Upper lobe of left lung (tissue), 6 donors: ENCODE measurements at regions not wholly inside any gene's neighbourhood (a gene's known extent, or its start where the extent isn't known, plus 50 kb on each side); places are given as distances from the start of the nearest gene placed in this dataset.

Experiments
- ATAC-seq, 2 donors: fragments of 200-7000 bp; cut with Tn5 transposase; one replicate each; pipeline ENCODE4 v1.9.1; 2022; ENCODE audit warnings: mild to moderate bottlenecking in 2 of 2, moderate library complexity in 2 of 2; ENCODE audit not compliant: low FRiP score in 2 of 2
- DNase-seq, 2 donors: peaks; one replicate each; pipeline ENCODE4 v3.0.0-alpha.2; 2019 to 2020
- H3K27ac ChIP-seq, 4 donors: fragments of 200-600 bp; sonication (generic); one replicate each; pipeline ENCODE4 v1.5.1; 2016 to 2019
- H3K27me3 ChIP-seq, 4 donors: fragments of 200-600 bp; sonication (generic); one replicate each; pipeline ENCODE4 v1.5.1; 2017 to 2019
- H3K36me3 ChIP-seq, 4 donors: fragments of 200-600 bp; sonication (generic); one replicate each; pipeline ENCODE4 v1.5.1; 2016 to 2019
- H3K4me1 ChIP-seq, 4 donors: fragments of 200-600 bp; sonication (generic); one replicate each; pipeline ENCODE4 v1.5.1; 2018 to 2019
- H3K4me3 ChIP-seq, 4 donors: fragments of 200-600 bp; sonication (generic); one replicate each; pipeline ENCODE4 v1.5.1; 2017 to 2019; ENCODE audit warnings: mild to moderate bottlenecking in 2 of 4, moderate library complexity in 1 of 4
- H3K9me3 ChIP-seq, 4 donors: fragments of 200-600 bp; sonication (generic); one replicate each; pipeline ENCODE4 v1.5.1; 2018 to 2019
- EP300 ChIP-seq, 4 donors: sonication (generic); formaldehyde crosslinking; IDR thresholded peaks; one replicate each; pipeline ENCODE4 v1.5.1; 2017; ENCODE audit warnings: antibody characterized with exemption in 4 of 4, control low read depth in 2 of 4
- POLR2A ChIP-seq, 4 donors: fragments of 450-650 bp; IDR thresholded peaks; one replicate each; pipeline ENCODE4 v1.5.1; 2016 to 2017; ENCODE audit warnings: antibody characterized with exemption in 4 of 4, mild to moderate bottlenecking in 2 of 4
- POLR2AphosphoS5 ChIP-seq, 2 donors: sonication (generic); formaldehyde crosslinking; IDR thresholded peaks; one replicate each; pipeline ENCODE4 v1.5.1; 2017; ENCODE audit warnings: antibody characterized with exemption in 2 of 2
- WGBS, 2 donors: methylation state at CpG; one replicate each; pipeline ENCODE4 v1.1.5; 2017 to 2018; 5-methylcytosine and 5-hydroxymethylcytosine counted together
- TF ChIP-seq, protein P1 (sequence below), 6 experiments: fragments of 450-650 bp in 4 of 6; fragments of 200-600 bp in 2 of 6; sonication (generic) in 2 of 6; IDR thresholded peaks; one replicate each; pipeline ENCODE4 v1.5.1; 2016 to 2019; ENCODE audit warnings: antibody characterized with exemption in 6 of 6
- donor health status: DM: no; HTN: no; CAD: no; lungs with moderate emphysema.
- donor health status: DM: no; HTN: yes; CAD: no; lungs with severe emphysema.

DNA sequence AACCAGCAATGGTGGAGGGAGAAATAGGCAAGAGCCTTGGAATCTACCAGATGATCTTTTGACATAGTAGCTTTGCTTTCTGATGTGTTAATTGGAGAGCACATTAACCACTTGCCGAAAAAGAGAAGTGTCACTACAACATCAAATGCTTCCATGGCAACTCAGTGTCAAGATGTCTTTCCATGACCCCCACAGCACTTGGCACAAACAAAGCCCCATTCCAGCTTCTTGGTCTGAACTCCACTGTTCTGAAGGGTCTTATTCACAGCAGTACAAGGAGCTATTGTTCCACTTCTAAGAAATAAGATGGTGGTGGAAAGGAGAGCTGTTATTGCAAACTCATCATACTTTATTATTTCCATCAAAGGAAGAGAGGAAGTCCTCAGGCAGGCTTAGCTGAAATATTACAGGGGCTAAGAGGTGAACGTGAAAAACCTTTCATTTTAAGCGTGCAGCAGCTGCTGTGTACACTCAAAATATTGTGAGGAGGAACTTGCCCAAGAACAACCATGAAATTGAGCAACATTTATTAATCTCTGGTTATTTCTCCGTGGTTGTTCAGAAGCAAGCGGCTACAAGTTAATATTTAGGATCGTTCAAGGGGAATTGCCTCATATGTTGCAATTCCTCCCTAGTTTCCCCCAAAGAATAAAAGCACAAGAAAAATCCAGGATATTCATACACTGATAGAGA, 354.8 kb upstream of the CELF2 start:
- Histone ChIP-seq H3K4me1 (peaks cover 0 to 12% (median 5%) of the 10 kb centered on the region in 4 donors), H3K27ac (no peak overlapping the region), H3K36me3 (no peaks in the 10 kb centered on the region), H3K9me3 (no peaks in the 10 kb centered on the region), H3K27me3 (no peaks in the 10 kb centered on the region), H3K4me3 (no peak overlapping the region)
- TF ChIP-seq POLR2AphosphoS5 (IDR thresholded peaks at IDR 0.05) (no peak), POLR2A (IDR thresholded peaks at IDR 0.05) (no peak), EP300 (IDR thresholded peaks at IDR 0.05) (no peak)
- TF ChIP-seq, protein P1, sequence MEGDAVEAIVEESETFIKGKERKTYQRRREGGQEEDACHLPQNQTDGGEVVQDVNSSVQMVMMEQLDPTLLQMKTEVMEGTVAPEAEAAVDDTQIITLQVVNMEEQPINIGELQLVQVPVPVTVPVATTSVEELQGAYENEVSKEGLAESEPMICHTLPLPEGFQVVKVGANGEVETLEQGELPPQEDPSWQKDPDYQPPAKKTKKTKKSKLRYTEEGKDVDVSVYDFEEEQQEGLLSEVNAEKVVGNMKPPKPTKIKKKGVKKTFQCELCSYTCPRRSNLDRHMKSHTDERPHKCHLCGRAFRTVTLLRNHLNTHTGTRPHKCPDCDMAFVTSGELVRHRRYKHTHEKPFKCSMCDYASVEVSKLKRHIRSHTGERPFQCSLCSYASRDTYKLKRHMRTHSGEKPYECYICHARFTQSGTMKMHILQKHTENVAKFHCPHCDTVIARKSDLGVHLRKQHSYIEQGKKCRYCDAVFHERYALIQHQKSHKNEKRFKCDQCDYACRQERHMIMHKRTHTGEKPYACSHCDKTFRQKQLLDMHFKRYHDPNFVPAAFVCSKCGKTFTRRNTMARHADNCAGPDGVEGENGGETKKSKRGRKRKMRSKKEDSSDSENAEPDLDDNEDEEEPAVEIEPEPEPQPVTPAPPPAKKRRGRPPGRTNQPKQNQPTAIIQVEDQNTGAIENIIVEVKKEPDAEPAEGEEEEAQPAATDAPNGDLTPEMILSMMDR (IDR thresholded peaks at IDR 0.05): no peak
- WGBS, 2 donors: 32 to 33% methylated on average over 6 of the region's 6 CpGs
- DNase-seq (no peak), ATAC-seq (peak in 1 of 2 donors; percentile 76)

DNA sequence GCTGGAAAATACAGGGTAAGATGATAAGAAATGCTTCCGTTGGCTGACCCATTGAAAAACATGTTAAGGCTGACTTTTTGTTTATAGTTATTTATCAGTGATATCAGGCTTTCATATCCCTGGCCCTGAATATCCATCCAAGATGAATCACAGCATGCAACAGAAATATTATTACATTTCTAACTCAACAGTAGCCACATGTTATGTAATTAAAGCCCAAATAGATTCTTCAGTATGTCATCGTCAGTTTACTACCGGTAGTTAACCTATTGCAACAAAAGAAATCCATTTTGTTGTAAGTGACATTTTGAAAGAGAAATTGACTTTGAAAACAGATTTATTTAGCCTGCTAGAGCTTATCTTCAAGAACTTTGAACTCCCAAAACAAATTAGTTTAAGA, 354.1 kb upstream of the CELF2 start:
- TF ChIP-seq, protein P1 (IDR thresholded peaks at IDR 0.05): no peak
- TF ChIP-seq POLR2AphosphoS5 (IDR thresholded peaks at IDR 0.05) (no peak), POLR2A (IDR thresholded peaks at IDR 0.05) (no peak), EP300 (IDR thresholded peaks at IDR 0.05) (no peak)
- DNase-seq (no peak), ATAC-seq (peak in 1 of 2 donors; percentile 59)
- WGBS, 2 donors: 45% methylated on average over 3 of the region's 3 CpGs
- Histone ChIP-seq H3K27me3 (no peaks in the 10 kb centered on the region), H3K36me3 (no peaks in the 10 kb centered on the region), H3K9me3 (no peaks in the 10 kb centered on the region), H3K27ac (no peak overlapping the region), H3K4me3 (no peak overlapping the region), H3K4me1 (peaks cover 0 to 10% (median 0%) of the 10 kb centered on the region in 4 donors)

- WGBS, 2 donors: 64 to 65% methylated on average over 6 of the region's 6 CpGs
- no peaks in the 10 kb centered on the region for H3K9me3 ChIP-seq
- no peak for DNase-seq
Observed at GRCh38 chr10:10665750-10666149, 351.9 kb upstream of the CELF2 start.

GRCh38 chr10:10667466-10667865, 350.2 kb upstream of the CELF2 start:
- no peak overlapping the region for H3K4me3 ChIP-seq
- TF ChIP-seq POLR2AphosphoS5 (IDR thresholded peaks at IDR 0.05) (no peak), POLR2A (IDR thresholded peaks at IDR 0.05) (no peak), EP300 (IDR thresholded peaks at IDR 0.05) (no peak)
- TF ChIP-seq, protein P1 (IDR thresholded peaks at IDR 0.05): no peak
- ATAC-seq (no peak), DNase-seq (no peak)
- H3K9me3 ChIP-seq: no peaks in the 10 kb centered on the region
- peaks cover 0 to 6% (median 0%) of the 10 kb centered on the region in 4 donors for H3K4me1 ChIP-seq
- no peak overlapping the region for H3K27ac ChIP-seq
- 54 to 66% methylated on average over 5 of the region's 5 CpGs for WGBS, 2 donors
- no peaks in the 10 kb centered on the region for H3K36me3 ChIP-seq
- H3K27me3 ChIP-seq: no peaks in the 10 kb centered on the region

More at GRCh38 chr10:10665750-10666149, 351.9 kb upstream of the CELF2 start:
- ATAC-seq: no peak
- Histone ChIP-seq H3K36me3 (no peaks in the 10 kb centered on the region), H3K27ac (no peak overlapping the region), H3K4me1 (peaks cover 0 to 10% (median 0%) of the 10 kb centered on the region in 4 donors), H3K4me3 (no peak overlapping the region), H3K27me3 (no peaks in the 10 kb centered on the region)
- no peak for TF ChIP-seq EP300 (IDR thresholded peaks at IDR 0.05)

DNA sequence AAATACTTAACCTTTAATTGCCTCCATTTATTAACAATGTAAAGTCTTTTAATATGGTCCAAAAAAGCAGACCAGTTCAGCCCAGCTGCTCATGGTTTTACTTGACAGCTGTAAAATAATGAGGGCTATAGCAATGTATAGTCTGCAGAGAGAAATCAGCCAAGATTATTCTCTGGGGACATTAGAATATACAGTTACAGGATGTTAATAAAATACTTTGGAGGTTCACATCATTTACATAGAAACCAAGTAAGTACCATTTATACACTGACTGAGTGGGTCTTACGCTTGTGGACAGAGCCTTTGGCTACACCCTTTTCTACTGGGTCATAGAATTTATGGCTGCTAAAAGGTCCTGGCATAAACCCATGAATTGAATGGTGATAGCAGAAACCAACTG, 340.7 kb upstream of the CELF2 start:
- Histone ChIP-seq H3K36me3 (no peaks in the 10 kb centered on the region), H3K9me3 (peaks cover 0 to 5% (median 0%) of the 10 kb centered on the region in 4 donors), H3K27ac (no peak overlapping the region), H3K27me3 (no peaks in the 10 kb centered on the region), H3K4me1 (no peaks in the 10 kb centered on the region), H3K4me3 (no peak overlapping the region)
- TF ChIP-seq EP300 (IDR thresholded peaks at IDR 0.05) (no peak), POLR2AphosphoS5 (IDR thresholded peaks at IDR 0.05) (no peak), POLR2A (IDR thresholded peaks at IDR 0.05) (no peak)
- TF ChIP-seq, protein P1 (IDR thresholded peaks at IDR 0.05): no peak
- ATAC-seq (no peak), DNase-seq (no peak)
- 87 to 88% methylated on average over 1 of the region's 1 CpG for WGBS, 2 donors
